Esophagus muscularis mucosa (tissue), 3 donors: ENCODE measurements at regions not wholly inside any gene's neighbourhood (a gene's known extent, or its start where the extent isn't known, plus 50 kb on each side); places are given as distances from the start of the nearest gene placed in this dataset.

ENCODE experiments used
- CTCF ChIP-seq, 3 experiments: fragments of 200-600 bp in 2 of 3; fragments of 450-650 bp in 1 of 3; sonication (generic) in 2 of 3; IDR thresholded peaks; one replicate each; pipeline ENCODE4 v1.5.1; 2017 to 2019; ENCODE audit warnings: antibody characterized with exemption in 3 of 3, mild to moderate bottlenecking in 2 of 3, moderate library complexity in 1 of 3
- POLR2A ChIP-seq: fragments of 450-650 bp; IDR thresholded peaks from one replicate; pipeline ENCODE4 v1.6.1; 2017; ENCODE audit warnings: antibody characterized with exemption, moderate library complexity, mild to moderate bottlenecking, low read depth
- POLR2AphosphoS5 ChIP-seq, 2 donors: sonication (generic); formaldehyde crosslinking; IDR thresholded peaks; one replicate each; pipeline ENCODE4 v1.6.1; 2017; ENCODE audit warnings: antibody characterized with exemption in 2 of 2

DNA sequence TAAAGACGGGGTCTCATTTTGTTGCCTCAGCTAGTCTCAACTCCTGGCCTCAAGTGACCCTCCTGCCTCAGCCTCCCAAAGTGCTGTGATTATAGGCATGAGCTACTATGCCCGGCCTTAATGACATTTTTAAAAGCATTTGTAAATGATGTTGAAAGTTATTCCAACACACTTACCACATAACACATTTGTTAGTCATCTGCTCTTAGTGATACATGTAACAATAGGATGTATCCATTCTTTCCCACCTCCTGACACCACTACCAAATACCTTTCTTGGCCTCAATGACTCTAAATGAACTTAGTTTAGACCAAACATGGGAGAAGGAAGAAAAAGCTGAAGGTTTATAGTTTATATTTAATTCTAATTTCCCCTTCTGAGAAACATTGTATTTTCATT lies 59.8 kb upstream of the MEDAG start:
- TF ChIP-seq CTCF (IDR thresholded peaks at IDR 0.05) (no peak), POLR2A (no peak), POLR2AphosphoS5 (IDR thresholded peaks at IDR 0.05) (no peak)
